Omental fat pad (tissue), 3 donors: ENCODE measurements at regions not wholly inside any gene's neighbourhood (a gene's known extent, or its start where the extent isn't known, plus 50 kb on each side); places are given as distances from the start of the nearest gene placed in this dataset.

Experiments
- ATAC-seq: fragments of 150-250 bp; one replicate; pipeline ENCODE4 v1.9.1; 2016; ENCODE audit warnings: mild to moderate bottlenecking, moderate library complexity; ENCODE audit not compliant: low FRiP score
- DNase-seq: peaks from one replicate; pipeline ENCODE4 v3.0.0-alpha.2; 2019; ENCODE audit warnings: low spot score
- TF ChIP-seq, protein P1 (sequence below), 3 donors: fragments of 450-650 bp; IDR thresholded peaks; one replicate each; pipeline ENCODE4 v1.5.1; 2016 to 2017; ENCODE audit warnings: antibody characterized with exemption in 3 of 3, mild to moderate bottlenecking in 3 of 3, moderate library complexity in 2 of 3

DNA sequence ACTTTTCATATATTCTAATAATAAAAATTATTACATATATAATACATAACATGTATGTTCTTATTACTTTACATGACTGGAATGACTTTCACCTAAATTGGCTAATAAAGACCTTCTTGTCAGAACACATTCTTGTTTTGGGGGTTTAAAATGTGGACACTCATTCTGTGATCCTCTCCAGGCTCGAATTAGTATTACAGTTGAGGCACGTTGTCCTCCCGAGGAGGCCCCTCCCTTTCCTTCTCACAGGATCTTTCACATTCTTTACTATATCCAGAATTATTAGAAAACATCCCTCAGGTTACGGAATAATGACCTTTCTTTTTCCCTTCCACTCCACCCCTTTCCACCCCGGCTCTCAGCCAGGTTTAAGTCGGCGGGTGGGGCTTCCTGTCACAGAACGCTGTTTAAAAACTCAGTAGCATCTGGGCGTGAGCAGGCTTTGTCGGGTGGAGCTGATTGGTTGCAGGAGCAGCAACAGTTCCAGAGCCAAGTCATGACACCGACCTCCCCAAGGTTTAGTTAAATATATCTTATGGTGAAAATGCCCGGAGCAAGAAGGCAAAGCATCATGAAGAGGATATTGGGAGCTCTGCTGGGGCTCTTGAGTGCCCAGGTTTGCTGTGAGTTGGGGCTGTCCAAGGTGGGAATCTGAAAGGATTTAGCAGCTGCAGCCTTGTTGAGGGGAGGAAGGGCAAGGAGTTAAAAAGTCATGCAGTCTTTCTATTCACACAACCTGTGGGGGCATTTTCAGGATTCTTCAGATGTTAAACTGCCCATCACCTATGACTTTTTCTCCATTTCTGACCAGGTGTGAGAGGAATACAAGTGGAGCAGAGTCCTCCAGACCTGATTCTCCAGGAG is 396.7 kb upstream of the OR4E1 start:
- ATAC-seq (no peak), DNase-seq (no peak)
- TF ChIP-seq, protein P1, sequence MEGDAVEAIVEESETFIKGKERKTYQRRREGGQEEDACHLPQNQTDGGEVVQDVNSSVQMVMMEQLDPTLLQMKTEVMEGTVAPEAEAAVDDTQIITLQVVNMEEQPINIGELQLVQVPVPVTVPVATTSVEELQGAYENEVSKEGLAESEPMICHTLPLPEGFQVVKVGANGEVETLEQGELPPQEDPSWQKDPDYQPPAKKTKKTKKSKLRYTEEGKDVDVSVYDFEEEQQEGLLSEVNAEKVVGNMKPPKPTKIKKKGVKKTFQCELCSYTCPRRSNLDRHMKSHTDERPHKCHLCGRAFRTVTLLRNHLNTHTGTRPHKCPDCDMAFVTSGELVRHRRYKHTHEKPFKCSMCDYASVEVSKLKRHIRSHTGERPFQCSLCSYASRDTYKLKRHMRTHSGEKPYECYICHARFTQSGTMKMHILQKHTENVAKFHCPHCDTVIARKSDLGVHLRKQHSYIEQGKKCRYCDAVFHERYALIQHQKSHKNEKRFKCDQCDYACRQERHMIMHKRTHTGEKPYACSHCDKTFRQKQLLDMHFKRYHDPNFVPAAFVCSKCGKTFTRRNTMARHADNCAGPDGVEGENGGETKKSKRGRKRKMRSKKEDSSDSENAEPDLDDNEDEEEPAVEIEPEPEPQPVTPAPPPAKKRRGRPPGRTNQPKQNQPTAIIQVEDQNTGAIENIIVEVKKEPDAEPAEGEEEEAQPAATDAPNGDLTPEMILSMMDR (IDR thresholded peaks at IDR 0.05), result no peak

DNA sequence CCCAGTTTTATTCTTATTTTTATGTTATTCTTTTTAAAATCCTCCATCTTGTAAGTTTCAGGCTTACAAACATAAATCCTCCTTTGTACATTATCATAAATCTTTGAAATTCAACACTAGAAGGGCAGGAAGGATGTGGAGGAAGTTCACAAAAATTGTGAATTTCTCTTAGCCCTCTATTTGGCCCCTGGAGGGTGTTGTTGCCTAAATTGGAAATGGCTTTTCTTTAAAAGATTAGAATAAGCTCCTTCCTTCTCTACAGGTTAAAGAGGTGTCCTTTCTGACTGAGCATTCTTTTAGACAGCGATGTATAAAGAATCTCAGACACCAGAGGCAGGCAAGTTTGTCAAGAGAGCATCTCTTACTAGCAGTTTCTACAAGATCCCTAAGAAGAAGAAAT is 391.7 kb upstream of the OR4E1 start:
- TF ChIP-seq, protein P1 (IDR thresholded peaks at IDR 0.05), result no peak
- DNase-seq (no peak), ATAC-seq (no peak)

DNA sequence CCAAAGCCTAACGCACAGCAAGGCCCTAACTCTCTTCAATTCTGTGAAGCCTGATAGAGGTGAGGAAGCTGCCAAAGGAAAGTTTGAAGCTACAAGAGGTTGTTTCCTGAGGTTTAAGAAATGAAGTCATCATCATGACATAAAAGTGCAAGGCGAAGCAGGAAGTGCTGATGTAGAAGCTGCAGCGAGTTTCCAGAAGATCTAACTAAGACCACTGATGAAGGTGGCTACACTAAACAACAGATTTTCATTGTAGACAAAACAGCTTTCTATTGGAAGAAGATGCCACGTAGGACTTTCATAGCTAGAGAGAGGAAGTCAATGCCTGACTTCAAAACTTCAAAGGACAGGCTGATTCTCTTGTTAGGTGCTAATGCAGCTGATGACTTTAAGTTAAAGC is 385.6 kb upstream of the OR4E1 start:
- DNase-seq, result no peak
- ATAC-seq, result no peak
- TF ChIP-seq, protein P1 (IDR thresholded peaks at IDR 0.05), result no peak

DNA sequence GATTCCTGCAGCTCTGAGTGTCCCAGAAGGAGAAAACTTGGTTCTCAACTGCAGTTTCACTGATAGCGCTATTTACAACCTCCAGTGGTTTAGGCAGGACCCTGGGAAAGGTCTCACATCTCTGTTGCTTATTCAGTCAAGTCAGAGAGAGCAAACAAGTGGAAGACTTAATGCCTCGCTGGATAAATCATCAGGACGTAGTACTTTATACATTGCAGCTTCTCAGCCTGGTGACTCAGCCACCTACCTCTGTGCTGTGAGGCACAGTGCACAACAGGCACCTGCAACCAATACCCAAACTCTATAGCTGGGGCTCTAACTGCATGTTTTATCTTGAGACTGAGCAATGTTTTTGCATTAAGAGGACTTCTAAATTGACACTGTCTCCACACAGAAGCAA is 379.2 kb upstream of the OR4E1 start:
- TF ChIP-seq, protein P1 (IDR thresholded peaks at IDR 0.05), result no peak
- ATAC-seq, result no peak

DNA sequence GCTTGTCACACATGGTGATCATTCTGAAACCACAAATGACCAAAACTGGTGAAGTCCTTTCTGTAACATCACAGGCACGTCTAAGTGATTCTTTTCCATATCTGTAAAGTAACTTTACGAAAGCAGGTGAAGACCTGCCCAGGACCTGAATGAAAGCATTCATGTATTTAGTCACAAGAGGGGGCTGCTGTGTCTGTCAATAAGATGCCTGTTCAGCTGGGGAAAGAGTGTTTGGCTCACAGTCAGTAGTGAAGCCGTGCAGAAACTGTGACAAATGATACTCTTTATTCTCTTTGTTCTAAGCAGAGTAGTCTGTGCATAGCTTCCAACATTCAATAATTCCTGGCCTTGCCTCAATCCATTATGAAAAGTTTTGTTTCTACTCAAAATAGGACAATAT is 373.5 kb upstream of the OR4E1 start:
- ATAC-seq, result no peak
- no peak for DNase-seq
- TF ChIP-seq, protein P1 (IDR thresholded peaks at IDR 0.05), result no peak

More for the DNA sequence above, 379.2 kb upstream of the OR4E1 start:
- no peak for DNase-seq

DNA sequence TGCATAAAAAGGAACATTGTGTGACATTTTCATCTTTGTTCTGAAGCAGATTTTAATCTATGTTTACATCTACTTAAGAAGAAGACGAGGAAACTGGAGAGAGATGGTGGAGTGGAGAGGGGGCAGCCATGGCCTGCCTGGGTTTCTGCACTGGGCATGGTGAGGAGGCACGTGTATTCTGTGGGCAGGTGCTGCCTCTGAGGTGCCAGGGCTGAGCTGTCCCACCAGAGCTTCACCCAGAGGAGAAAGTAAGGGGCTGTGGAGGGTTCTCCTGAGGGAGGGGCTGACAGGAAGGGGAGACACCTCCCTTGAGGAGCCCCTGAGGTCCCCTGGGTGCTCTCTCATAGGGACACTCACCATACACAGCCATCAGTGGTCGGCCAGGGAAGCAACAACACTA is 372.4 kb upstream of the OR4E1 start:
- ATAC-seq (no peak), DNase-seq (no peak)
- TF ChIP-seq, protein P1 (IDR thresholded peaks at IDR 0.05), result no peak

DNA sequence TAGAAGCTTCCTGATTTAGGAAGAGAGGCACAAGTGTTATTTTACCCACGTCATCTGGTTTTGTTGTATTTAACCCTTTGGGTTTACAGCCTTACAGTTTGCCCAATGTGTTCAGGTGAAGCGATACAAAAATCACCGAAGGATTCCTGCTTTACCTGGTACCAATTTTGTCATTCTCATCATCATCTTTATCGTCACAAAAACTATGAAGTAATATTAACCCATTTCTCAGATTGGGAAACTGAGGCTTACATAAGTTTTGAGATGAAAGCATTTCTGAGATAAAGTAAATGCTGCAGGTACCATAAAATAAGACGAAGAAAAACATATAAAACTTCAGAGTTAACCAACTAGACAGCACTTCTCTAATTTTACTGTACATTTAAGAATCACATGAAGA is 370.6 kb upstream of the OR4E1 start:
- no peak for ATAC-seq
- TF ChIP-seq, protein P1 (IDR thresholded peaks at IDR 0.05), result no peak
- DNase-seq, result no peak
